ENCODE measurements at regions not wholly inside any gene's neighbourhood (a gene's known extent, or its start where the extent isn't known, plus 50 kb on each side); places are given as distances from the start of the nearest gene placed in this dataset.

DNA sequence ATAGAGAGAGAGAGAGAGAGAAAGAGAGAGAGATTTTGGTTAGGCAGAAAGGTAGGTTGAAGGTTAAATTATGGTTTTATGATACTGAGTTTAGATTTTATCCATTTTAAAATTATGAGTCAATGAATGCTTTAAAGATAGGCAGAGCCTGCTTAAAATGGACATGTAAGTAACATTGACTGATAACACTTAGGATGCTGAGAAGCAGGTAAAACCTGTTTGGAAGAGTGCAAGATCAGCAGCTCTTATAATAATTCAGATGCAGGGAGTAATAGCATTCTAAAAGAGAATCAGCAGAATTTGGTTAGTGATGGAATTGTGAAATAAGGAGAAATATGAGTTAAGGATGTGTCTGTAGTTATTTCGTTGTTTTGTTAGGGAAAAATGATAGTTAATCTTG lies 446.6 kb downstream of the PLA2G4A start:
- Histone ChIP-seq H3K4me3 (ENCODE audit: low read depth in 1 of 3, low read length in 3 of 3) (no peak overlapping the region), H3K9me3 (ENCODE audit: control insufficient read depth in 4 of 4, low read length in 3 of 4) (no peaks in the 10 kb centered on the region), H3K27ac (ENCODE audit: low read depth in 1 of 2, low read length in 2 of 2) (no peak overlapping the region), H3K36me3 (ENCODE audit: control insufficient read depth in 4 of 4, insufficient read depth in 3 of 4, low read depth in 1 of 4, low read length in 3 of 4) (no peaks in the 10 kb centered on the region), H3K27me3 (ENCODE audit: control insufficient read depth in 4 of 4, insufficient read depth in 4 of 4, low read length in 3 of 4) (no peaks in the 10 kb centered on the region), H3K9ac (ENCODE audit: low read depth in 1 of 2, low read length in 2 of 2) (no peak overlapping the region), H3K4me1 (ENCODE audit: control insufficient read depth in 4 of 4, insufficient read depth in 4 of 4, low read length in 3 of 4) (no peaks in the 10 kb centered on the region)
- TF ChIP-seq RAD21 (IDR thresholded peaks at IDR 0.05) = no peak
- no peak for TF ChIP-seq HNF4A (conservative IDR thresholded peaks at IDR 0.05)
- TF ChIP-seq TAF1 (conservative IDR thresholded peaks at IDR 0.05) = no peak
- no peak for TF ChIP-seq EGR1 (IDR thresholded peaks at IDR 0.05; ENCODE audit: low read depth in 2 of 2)
- TF ChIP-seq FOXA2 (IDR thresholded peaks at IDR 0.05) = no peak
- TF ChIP-seq SP1 (IDR thresholded peaks at IDR 0.05) = no peak
- no peak for TF ChIP-seq GABPA (IDR thresholded peaks at IDR 0.05 in 1 of 2, conservative IDR thresholded peaks at IDR 0.05 in 1 of 2)
- TF ChIP-seq HNF4G (IDR thresholded peaks at IDR 0.05) = no peak
- no peak for TF ChIP-seq JUND (IDR thresholded peaks at IDR 0.05)
- TF ChIP-seq, protein P1, sequence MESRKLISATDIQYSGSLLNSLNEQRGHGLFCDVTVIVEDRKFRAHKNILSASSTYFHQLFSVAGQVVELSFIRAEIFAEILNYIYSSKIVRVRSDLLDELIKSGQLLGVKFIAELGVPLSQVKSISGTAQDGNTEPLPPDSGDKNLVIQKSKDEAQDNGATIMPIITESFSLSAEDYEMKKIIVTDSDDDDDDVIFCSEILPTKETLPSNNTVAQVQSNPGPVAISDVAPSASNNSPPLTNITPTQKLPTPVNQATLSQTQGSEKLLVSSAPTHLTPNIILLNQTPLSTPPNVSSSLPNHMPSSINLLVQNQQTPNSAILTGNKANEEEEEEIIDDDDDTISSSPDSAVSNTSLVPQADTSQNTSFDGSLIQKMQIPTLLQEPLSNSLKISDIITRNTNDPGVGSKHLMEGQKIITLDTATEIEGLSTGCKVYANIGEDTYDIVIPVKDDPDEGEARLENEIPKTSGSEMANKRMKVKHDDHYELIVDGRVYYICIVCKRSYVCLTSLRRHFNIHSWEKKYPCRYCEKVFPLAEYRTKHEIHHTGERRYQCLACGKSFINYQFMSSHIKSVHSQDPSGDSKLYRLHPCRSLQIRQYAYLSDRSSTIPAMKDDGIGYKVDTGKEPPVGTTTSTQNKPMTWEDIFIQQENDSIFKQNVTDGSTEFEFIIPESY (IDR thresholded peaks at IDR 0.05) = no peak
- no peak for TF ChIP-seq NR2F2 (IDR thresholded peaks at IDR 0.05)
- DNase-seq (ENCODE audit: low spot score) = no peak
- 54% methylated on average over 1 of the region's 1 CpG for WGBS

DNA sequence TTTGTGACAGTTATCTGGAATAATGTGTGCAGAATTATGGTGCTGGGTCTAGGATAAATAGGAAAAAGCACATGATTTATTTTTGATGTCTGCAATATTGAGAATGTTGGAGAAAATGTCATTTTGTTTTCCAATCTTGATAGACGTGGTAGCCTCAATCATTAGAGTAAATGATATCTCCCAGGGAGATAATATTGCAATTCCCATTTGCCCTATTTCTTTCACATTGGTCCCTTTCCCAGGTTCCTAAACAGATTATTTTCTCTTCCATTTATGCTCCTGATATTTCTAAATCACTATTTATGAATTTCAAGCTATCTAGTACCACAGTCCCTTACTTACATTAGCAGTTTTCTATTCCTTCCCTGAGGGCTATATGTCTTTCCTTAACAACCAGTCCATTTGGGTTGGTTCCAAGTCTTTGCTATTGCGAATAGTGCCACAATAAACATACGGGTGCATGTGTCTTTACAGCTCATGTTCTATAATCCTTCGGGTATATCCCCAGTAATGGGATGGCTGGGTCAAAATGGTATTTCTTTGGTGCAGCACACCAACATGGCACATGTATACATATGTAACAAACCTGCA lies 447.3 kb downstream of the PLA2G4A start:
- 68% methylated on average over 4 of the region's 4 CpGs for WGBS
- Histone ChIP-seq H3K27ac (ENCODE audit: low read depth in 1 of 2, low read length in 2 of 2) (no peak overlapping the region), H3K27me3 (ENCODE audit: control insufficient read depth in 4 of 4, insufficient read depth in 4 of 4, low read length in 3 of 4) (no peaks in the 10 kb centered on the region), H3K9me3 (ENCODE audit: control insufficient read depth in 4 of 4, low read length in 3 of 4) (no peaks in the 10 kb centered on the region), H3K4me1 (ENCODE audit: control insufficient read depth in 4 of 4, insufficient read depth in 4 of 4, low read length in 3 of 4) (no peaks in the 10 kb centered on the region), H3K4me3 (ENCODE audit: low read depth in 1 of 3, low read length in 3 of 3) (no peak overlapping the region), H3K9ac (ENCODE audit: low read depth in 1 of 2, low read length in 2 of 2) (no peak overlapping the region), H3K36me3 (ENCODE audit: control insufficient read depth in 4 of 4, insufficient read depth in 3 of 4, low read depth in 1 of 4, low read length in 3 of 4) (no peaks in the 10 kb centered on the region)
- no peak for DNase-seq (ENCODE audit: low spot score)
- TF ChIP-seq, protein P2, sequence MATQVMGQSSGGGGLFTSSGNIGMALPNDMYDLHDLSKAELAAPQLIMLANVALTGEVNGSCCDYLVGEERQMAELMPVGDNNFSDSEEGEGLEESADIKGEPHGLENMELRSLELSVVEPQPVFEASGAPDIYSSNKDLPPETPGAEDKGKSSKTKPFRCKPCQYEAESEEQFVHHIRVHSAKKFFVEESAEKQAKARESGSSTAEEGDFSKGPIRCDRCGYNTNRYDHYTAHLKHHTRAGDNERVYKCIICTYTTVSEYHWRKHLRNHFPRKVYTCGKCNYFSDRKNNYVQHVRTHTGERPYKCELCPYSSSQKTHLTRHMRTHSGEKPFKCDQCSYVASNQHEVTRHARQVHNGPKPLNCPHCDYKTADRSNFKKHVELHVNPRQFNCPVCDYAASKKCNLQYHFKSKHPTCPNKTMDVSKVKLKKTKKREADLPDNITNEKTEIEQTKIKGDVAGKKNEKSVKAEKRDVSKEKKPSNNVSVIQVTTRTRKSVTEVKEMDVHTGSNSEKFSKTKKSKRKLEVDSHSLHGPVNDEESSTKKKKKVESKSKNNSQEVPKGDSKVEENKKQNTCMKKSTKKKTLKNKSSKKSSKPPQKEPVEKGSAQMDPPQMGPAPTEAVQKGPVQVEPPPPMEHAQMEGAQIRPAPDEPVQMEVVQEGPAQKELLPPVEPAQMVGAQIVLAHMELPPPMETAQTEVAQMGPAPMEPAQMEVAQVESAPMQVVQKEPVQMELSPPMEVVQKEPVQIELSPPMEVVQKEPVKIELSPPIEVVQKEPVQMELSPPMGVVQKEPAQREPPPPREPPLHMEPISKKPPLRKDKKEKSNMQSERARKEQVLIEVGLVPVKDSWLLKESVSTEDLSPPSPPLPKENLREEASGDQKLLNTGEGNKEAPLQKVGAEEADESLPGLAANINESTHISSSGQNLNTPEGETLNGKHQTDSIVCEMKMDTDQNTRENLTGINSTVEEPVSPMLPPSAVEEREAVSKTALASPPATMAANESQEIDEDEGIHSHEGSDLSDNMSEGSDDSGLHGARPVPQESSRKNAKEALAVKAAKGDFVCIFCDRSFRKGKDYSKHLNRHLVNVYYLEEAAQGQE (IDR thresholded peaks at IDR 0.05) = no peak
- TF ChIP-seq NR2F2 (IDR thresholded peaks at IDR 0.05) (no peak), FOXA2 (IDR thresholded peaks at IDR 0.05) (no peak)

DNA sequence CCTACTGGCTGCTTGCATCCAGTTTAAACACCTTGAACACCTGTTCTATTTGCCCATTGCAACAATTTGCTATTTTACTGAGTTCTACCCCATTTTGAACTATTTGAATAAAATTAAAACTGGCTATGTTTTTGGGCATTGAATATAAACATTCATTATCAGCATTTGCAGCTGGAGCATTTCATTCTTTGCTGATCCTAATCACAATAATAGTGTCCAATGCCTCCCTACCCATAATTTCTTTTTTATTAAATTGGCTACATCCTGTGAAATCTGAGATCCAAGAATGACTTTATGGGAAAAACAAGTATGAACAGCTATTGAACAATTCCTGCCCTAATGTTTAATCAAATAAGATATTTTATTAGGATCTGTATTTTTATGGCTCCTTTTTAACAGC lies 447.9 kb downstream of the PLA2G4A start:
- Histone ChIP-seq H3K9ac (ENCODE audit: low read depth in 1 of 2, low read length in 2 of 2) (no peak overlapping the region), H3K27ac (ENCODE audit: low read depth in 1 of 2, low read length in 2 of 2) (no peak overlapping the region), H3K4me3 (ENCODE audit: low read depth in 1 of 3, low read length in 3 of 3) (no peak overlapping the region), H3K36me3 (ENCODE audit: control insufficient read depth in 4 of 4, insufficient read depth in 3 of 4, low read depth in 1 of 4, low read length in 3 of 4) (no peaks in the 10 kb centered on the region), H3K4me1 (ENCODE audit: control insufficient read depth in 4 of 4, insufficient read depth in 4 of 4, low read length in 3 of 4) (no peaks in the 10 kb centered on the region), H3K27me3 (ENCODE audit: control insufficient read depth in 4 of 4, insufficient read depth in 4 of 4, low read length in 3 of 4) (no peaks in the 10 kb centered on the region), H3K9me3 (ENCODE audit: control insufficient read depth in 4 of 4, low read length in 3 of 4) (no peaks in the 10 kb centered on the region)
- DNase-seq (ENCODE audit: low spot score) = no peak
- TF ChIP-seq EGR1 (IDR thresholded peaks at IDR 0.05; ENCODE audit: low read depth in 2 of 2) = no peak
- TF ChIP-seq HNF4A (conservative IDR thresholded peaks at IDR 0.05) = no peak

All from liver (tissue), 7 donors.